Progenitor cell of endocrine pancreas (in vitro differentiated cells): ENCODE measurements at regions not wholly inside any gene's neighbourhood (a gene's known extent, or its start where the extent isn't known, plus 50 kb on each side); places are given as distances from the start of the nearest gene placed in this dataset.

Experiments
- DNase-seq: peaks from one replicate; pipeline ENCODE4 v3.0.0; 2021; ENCODE audit warnings: low spot score; ENCODE audit not compliant: unreplicated experiment
- H3K27ac Mint-ChIP-seq: 2 replicates; pipeline ENCODE4 v1.8.0; 2021; ENCODE audit warnings: mild to moderate bottlenecking, moderate library complexity, mixed read lengths
- H3K27me3 Mint-ChIP-seq: 2 replicates; pipeline ENCODE4 v1.8.0; 2021; ENCODE audit warnings: mixed read lengths
- H3K36me3 Mint-ChIP-seq: 2 replicates; pipeline ENCODE4 v1.8.0; 2022; ENCODE audit warnings: mixed read lengths; ENCODE audit not compliant: insufficient read depth
- H3K4me1 Mint-ChIP-seq: 2 replicates; pipeline ENCODE4 v1.8.0; 2021; ENCODE audit warnings: low read depth, mixed read lengths
- H3K4me3 Mint-ChIP-seq: 2 replicates; pipeline ENCODE4 v1.8.0; 2021; ENCODE audit warnings: low read depth, mild to moderate bottlenecking, moderate library complexity, mixed read lengths
- H3K9me3 Mint-ChIP-seq: 2 replicates; pipeline ENCODE4 v1.8.0; 2021; ENCODE audit warnings: low read depth, mixed read lengths
- CTCF ChIP-seq: fragments of 200-600 bp; sonication (generic); IDR thresholded peaks from one replicate; pipeline ENCODE4 v1.5.0; 2021; ENCODE audit warnings: antibody characterized with exemption, mild to moderate bottlenecking; ENCODE audit not compliant: unreplicated experiment

- Mint-ChIP-seq H3K27me3 (no peaks in the 10 kb centered on the region), H3K27ac (no peak overlapping the region), H3K4me1 (no peaks in the 10 kb centered on the region), H3K9me3 (peaks cover 14% of the 10 kb centered on the region), H3K36me3 (peaks cover 1% of the 10 kb centered on the region), H3K4me3 (no peak overlapping the region)
- DNase-seq, result no peak
- TF ChIP-seq CTCF, result no peak
These were observed 289.5 kb upstream of the ALCAM start for GRCh38 chr3:105077060-105077822.

- no peak overlapping the region for H3K4me3 Mint-ChIP-seq
- H3K4me1 Mint-ChIP-seq, result no peaks in the 10 kb centered on the region
These were observed 282.8 kb upstream of the ALCAM start for GRCh38 chr3:105083945-105084344.

GRCh38 chr3:105085506-105085905, 281.2 kb upstream of the ALCAM start:
- Mint-ChIP-seq H3K4me3 (no peak overlapping the region), H3K36me3 (no peaks in the 10 kb centered on the region), H3K27ac (no peak overlapping the region), H3K4me1 (no peaks in the 10 kb centered on the region), H3K27me3 (no peaks in the 10 kb centered on the region), H3K9me3 (no peaks in the 10 kb centered on the region)
- TF ChIP-seq CTCF, result no peak
- no peak for DNase-seq

More at GRCh38 chr3:105083945-105084344, 282.8 kb upstream of the ALCAM start:
- H3K36me3 Mint-ChIP-seq, result no peaks in the 10 kb centered on the region
- no peak for DNase-seq
- H3K9me3 Mint-ChIP-seq, result peaks cover 4% of the 10 kb centered on the region
- no peak overlapping the region for H3K27ac Mint-ChIP-seq
- TF ChIP-seq CTCF, result no peak
- H3K27me3 Mint-ChIP-seq, result no peaks in the 10 kb centered on the region

- no peaks in the 10 kb centered on the region for H3K4me1 Mint-ChIP-seq
- DNase-seq, result no peak
- H3K27me3 Mint-ChIP-seq, result no peaks in the 10 kb centered on the region
- no peak overlapping the region for H3K4me3 Mint-ChIP-seq
- H3K36me3 Mint-ChIP-seq, result no peaks in the 10 kb centered on the region
- TF ChIP-seq CTCF, result no peak
- H3K9me3 Mint-ChIP-seq, result peaks cover 10% of the 10 kb centered on the region
- H3K27ac Mint-ChIP-seq, result no peak overlapping the region
These were observed 273.1 kb upstream of the ALCAM start for GRCh38 chr3:105093371-105094252.

GRCh38 chr3:105094588-105094987, 272.1 kb upstream of the ALCAM start:
- Mint-ChIP-seq H3K9me3 (peaks cover 10% of the 10 kb centered on the region), H3K27ac (no peak overlapping the region), H3K36me3 (no peaks in the 10 kb centered on the region), H3K27me3 (no peaks in the 10 kb centered on the region), H3K4me3 (no peak overlapping the region), H3K4me1 (no peaks in the 10 kb centered on the region)
- no peak for DNase-seq
- TF ChIP-seq CTCF, result no peak
